HFF-Myc (cell line): ENCODE measurements at regions not wholly inside any gene's neighbourhood (a gene's known extent, or its start where the extent isn't known, plus 50 kb on each side); places are given as distances from the start of the nearest gene placed in this dataset.
"Not testable (repeated sequence)": the region's sequence is repeated elsewhere in the genome, so short reads cannot be mapped to it uniquely, and the experiment has no call there.

Experiments
- DNase-seq: peaks from one replicate; pipeline ENCODE4 v3.0.0-alpha.2; 2011; ENCODE audit warnings: low read depth; ENCODE audit errors: extremely low read depth
- H3K4me3 ChIP-seq: replicated peaks from 2 replicates; pipeline ENCODE4 v1.5.1; 2011; ENCODE audit warnings: low read depth, mild to moderate bottlenecking, control low read depth, low read length
- TF ChIP-seq, protein P1 (sequence below): IDR thresholded peaks from 2 replicates; pipeline ENCODE4 v1.5.1; 2012; ENCODE audit warnings: mild to moderate bottlenecking, low read depth, low read length, control low read depth; ENCODE audit errors: missing control alignments

DNA sequence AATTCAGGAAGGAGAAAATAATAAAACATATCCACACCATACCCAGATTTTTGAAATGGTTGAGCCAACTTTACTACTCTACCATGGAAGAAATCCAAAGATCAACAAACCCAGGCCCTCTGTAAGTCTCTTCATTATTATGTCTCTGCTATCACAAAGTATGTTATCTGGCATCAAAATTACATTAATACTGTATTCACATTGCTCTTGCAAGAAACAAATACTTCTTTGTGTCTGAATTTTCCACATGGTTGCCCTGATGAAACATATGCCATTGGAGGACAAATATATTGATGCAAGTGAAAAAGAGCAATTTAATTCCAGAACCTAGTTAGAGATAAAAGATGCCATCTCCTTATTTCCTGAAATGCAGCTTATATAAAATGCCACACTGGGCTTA lies 204.0 kb downstream of the FZD1 start:
- DNase-seq: no peak
- no peak overlapping the region for H3K4me3 ChIP-seq
- TF ChIP-seq, protein P1, sequence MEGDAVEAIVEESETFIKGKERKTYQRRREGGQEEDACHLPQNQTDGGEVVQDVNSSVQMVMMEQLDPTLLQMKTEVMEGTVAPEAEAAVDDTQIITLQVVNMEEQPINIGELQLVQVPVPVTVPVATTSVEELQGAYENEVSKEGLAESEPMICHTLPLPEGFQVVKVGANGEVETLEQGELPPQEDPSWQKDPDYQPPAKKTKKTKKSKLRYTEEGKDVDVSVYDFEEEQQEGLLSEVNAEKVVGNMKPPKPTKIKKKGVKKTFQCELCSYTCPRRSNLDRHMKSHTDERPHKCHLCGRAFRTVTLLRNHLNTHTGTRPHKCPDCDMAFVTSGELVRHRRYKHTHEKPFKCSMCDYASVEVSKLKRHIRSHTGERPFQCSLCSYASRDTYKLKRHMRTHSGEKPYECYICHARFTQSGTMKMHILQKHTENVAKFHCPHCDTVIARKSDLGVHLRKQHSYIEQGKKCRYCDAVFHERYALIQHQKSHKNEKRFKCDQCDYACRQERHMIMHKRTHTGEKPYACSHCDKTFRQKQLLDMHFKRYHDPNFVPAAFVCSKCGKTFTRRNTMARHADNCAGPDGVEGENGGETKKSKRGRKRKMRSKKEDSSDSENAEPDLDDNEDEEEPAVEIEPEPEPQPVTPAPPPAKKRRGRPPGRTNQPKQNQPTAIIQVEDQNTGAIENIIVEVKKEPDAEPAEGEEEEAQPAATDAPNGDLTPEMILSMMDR: no peak

GRCh38 chr7:91473619-91474018 lies 209.4 kb downstream of the FZD1 start:
- no peak overlapping the region for H3K4me3 ChIP-seq
- DNase-seq: no peak
- TF ChIP-seq, protein P1: no peak

DNA sequence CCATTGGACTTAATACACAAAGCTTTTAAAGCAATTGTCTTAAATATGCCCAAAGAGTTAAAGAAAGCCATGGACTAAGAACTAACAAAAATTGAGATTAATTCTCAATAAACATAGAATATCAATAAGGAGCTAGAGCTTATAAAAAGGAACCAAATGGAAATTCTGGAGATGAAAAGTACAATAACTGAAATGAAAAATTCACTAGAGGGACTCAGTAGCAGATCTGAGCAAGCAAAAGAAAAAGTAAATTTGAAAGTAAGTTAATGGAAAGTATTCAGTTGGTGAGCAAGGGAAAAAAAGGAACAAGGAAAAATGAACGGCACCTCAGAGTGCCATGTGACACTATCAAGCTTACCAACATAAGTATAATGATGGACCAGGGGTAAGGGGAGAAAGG lies 209.8 kb downstream of the FZD1 start:
- H3K4me3 ChIP-seq: no peak overlapping the region
- TF ChIP-seq, protein P1: no peak
- DNase-seq: no peak

- H3K4me3 ChIP-seq, DNase-seq: not testable (repeated sequence)
Observed at GRCh38 chr7:91480470-91480869, 216.2 kb downstream of the FZD1 start.

- TF ChIP-seq, protein P1: no peak
- no peak overlapping the region for H3K4me3 ChIP-seq
- DNase-seq: no peak
Observed at GRCh38 chr7:91491868-91492267, 227.6 kb downstream of the FZD1 start.

- H3K4me3 ChIP-seq: no peak overlapping the region
- TF ChIP-seq, protein P1: no peak
- DNase-seq: no peak
Observed at GRCh38 chr7:91492317-91492716, 228.1 kb downstream of the FZD1 start.

GRCh38 chr7:91492773-91493172 lies 228.5 kb downstream of the FZD1 start:
- no peak overlapping the region for H3K4me3 ChIP-seq
- no peak for DNase-seq
- TF ChIP-seq, protein P1: no peak

DNA sequence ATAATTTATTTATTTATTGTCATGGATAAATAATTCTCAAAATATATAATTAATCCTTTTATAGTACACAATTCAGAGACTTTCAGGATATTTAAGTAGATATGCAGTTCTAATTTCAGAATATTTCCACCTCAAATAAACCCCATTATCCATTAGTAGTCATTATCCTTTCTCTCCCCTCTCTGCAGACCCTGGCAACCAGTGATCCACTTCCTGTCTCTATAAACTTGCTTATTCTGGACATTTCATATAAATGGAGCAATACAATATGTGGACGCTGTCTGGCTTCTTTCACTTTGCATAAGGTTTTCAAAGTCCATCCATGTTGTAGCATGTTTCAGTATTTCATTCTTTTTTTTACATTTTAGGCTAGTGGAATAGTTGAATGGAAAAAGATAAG lies 230.2 kb downstream of the FZD1 start:
- H3K4me3 ChIP-seq: no peak overlapping the region
- TF ChIP-seq, protein P1: no peak
- no peak for DNase-seq
